NCI-H187 (cell line): ENCODE measurements at regions not wholly inside any gene's neighbourhood (a gene's known extent, or its start where the extent isn't known, plus 50 kb on each side); places are given as distances from the start of the nearest gene placed in this dataset.

ENCODE experiments used
- DNase-seq, 2 experiments: peaks; one replicate each; lab custom pipeline; 2025; lab: John Stamatoyannopoulos, UW

DNA sequence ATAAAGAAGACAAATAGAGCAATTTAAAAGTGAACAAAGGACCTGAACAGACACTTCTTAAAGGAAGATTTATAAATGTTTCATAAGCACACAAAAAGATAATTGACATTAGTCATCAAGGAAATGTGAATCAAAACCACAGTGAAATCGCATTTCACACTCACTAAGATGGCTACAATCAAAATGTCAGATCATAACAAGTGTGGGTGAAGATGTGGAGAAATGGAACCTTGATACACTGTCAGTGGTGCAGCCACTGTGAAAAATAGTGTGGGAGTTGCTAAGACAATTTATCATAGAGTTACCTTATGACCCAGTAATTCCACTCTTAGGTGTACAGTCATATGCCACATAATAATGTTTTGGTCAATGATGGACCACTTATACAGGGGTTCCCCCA lies 54.5 kb upstream of the HTR4 start:
- no peak for DNase-seq

DNA sequence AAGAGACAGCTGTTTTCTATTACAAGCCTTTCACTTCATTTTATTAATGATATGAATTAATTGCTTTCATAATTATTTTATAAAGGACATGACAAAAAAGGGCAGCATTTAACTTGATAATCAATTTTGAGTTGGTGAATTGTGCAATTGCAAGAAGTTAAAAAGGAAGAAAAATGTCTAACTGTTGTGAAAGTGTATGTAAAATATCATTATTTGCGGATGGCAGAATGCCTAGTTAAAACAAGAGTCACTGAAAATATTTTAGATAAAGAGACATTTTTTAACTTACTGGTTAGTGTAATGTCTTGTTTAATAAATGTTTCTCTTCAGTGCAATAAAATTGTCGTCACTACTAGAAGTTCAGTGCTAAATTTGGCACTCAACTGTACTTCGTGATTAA lies 57.6 kb upstream of the HTR4 start:
- DNase-seq = no peak

GRCh38 chr5:148713735-148714508 lies 59.6 kb upstream of the HTR4 start:
- DNase-seq = no peak

GRCh38 chr5:148716716-148717115 lies 62.4 kb upstream of the HTR4 start:
- no peak for DNase-seq

DNA sequence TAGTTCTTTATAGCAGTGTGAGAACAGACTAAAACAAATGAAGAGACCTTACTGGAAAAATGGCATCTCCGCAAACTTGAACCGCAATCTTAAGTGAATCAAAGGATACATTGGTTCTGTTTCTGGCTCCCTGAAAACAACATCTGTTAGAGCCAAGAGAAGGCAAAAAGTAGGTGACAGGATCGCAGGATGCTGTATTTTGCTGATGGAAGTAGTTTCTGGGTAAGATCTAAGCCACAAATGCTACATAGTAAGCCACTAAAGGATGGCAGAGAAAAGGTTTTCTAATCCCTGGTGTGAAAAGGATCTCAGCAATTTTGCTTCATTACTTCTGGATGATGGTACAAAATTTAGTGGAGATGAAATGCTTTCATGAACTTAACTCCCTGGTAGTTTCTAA lies 63.3 kb upstream of the HTR4 start:
- no peak for DNase-seq

DNA sequence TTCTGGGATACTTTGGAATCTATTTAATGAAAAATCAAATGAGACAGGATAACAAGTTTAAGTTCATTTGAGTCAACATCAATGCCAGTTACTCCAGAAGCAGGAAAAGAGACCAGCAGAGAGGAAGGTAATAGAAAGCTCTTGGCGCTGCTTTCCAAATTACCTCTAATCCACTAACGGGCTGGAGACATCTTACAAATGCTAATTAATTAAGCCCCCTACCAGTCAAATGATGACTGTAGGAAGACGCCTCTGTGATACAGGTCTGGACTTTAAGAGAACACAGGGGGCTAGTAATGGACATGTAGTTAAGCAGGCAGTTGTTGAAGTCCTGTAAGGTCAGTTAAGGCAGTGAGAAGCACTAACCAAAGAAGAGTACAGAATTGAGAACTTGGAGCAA lies 65.3 kb upstream of the HTR4 start:
- no peak for DNase-seq

DNA sequence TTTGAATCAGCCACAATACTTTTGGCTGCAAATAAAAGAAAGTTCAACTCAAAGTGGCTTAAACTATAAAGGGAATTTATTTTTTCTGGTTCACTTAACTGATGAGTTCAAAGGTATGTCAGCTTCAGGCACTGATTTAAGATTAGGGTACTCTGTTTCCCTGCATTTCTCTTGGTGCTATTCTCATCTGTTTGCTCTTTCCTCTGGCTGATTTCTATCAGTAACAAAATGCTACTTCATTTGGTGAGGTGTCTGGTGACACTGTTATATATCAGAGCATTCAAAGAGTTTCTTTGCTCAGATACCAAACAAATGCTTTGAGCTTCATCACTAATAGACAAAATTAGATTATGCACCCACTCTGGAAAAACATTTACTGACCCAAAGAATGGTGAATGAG lies 65.9 kb upstream of the HTR4 start:
- DNase-seq = no peak

DNA sequence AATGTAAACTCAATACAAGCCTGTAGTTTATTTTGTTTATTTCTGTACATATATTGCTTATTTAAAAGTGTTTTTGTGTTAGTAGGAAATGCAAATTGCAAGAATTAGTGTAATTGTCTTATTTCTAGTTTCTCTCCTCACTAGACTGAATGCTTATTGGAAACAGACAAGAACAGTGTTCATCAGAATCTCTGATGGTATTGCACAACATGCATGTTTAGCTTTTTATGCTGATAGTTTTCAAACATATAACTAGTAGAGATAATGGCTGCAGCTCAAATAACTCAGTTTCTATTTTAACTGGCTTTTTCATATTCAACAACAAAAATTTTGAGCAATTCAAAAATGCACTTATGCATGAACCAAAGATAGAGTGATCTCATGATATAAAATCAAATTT lies 68.8 kb upstream of the HTR4 start:
- DNase-seq = no peak

GRCh38 chr5:148725675-148726074 lies 71.3 kb upstream of the HTR4 start:
- DNase-seq = peak; percentile 52 to 60

DNA sequence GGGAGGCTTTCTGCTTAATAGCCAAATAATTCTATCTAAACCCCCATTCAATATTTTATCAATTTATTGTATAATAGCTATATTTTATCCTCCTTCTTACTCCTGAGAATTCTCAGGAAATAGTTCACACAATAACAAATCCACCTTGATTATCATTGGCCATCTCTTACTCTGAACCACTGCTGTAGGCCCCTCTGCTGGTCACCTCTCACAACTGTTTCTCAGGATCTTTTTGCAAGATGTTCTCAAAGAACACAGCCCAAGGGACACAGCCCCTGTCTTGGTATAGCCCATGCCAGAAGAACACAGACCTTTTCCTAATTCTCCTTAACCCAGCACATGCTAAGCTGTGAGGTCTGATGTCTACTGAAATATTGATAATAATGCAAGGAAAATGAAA lies 74.9 kb upstream of the HTR4 start:
- DNase-seq = no peak

DNA sequence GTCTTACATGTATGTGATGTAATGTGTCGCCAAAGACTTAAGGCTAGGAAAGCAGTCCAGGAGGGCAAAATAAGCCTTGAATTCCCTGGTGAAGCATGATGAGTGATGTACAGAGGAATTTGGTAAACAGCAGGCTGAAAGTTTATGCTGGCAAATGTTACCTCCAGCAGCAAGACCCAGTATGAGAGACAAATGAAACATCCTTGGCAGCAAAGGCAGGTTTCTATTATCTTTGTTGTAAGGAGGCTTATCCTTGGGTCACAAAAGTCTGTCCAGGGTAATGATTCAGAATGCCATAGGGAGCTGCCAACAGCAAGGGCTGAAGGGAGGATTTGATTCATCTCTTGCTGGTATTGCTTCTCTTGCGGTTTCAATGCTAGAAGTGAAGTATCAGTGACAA lies 75.9 kb upstream of the HTR4 start:
- peak in 1 of 2 experiments; percentile 14 for DNase-seq

DNA sequence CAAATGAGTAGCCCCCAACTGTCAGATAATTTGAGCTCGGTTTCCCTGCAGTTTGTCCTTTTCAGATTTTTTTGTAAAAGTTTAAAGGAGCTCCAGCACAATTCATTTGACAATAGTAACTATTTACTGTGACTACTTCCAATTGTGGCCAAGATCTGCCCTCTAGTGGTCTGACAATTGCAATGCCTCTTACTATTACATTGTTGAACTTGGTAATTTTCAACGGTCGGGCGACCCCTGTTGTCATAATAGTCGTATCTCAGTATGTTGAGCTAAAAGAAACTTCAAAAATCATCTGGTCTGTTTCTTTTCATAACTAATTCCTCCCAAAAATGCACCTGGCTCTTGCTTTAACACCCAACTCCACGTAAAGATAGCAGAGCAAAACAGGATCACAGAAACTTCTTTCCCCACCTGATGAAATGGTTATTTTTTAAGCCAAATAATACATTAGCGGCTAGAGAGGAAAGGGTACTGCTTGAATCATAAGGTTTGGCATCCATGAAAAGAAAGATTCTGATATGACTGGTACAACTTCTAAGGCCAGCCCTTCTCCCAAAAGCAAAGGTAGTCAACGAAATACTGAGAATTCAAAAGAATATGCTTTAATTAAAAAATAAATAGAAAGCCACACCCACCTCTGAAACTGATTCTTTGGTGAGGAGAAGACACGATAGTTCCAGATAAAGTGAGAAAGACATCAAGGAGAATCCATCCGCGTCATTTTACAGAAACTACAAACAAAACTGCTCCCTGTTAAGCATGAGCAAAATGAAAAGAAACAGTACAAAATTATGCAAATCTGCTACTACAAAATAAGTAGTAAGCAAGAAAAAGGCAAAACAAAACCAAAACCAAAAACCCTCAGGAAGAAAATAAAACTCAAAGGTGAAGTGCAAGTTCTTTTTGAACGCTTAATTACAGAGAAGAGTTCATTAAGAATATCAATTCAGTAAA lies 76.9 kb upstream of the HTR4 start:
- peak; percentile 36 to 61 for DNase-seq

DNA sequence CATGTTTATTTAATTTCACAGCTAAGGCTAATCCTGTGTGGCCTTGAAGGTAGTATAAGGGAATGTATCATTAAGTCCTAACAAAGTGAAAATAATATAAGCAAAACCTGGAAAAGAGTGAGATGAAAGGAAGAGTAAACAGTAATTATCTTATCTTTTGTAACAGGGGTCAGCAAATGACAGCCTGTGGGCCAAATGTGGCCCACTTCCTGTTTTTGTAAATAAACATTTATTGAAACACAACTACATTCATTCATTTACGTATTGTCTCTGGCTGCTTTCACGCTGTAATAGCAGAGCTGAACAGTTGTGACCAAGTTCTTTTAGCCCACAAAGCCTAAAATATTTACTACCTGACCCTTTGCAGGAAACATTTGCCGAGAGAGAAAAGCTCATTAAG lies 78.4 kb upstream of the HTR4 start:
- DNase-seq = no peak

DNA sequence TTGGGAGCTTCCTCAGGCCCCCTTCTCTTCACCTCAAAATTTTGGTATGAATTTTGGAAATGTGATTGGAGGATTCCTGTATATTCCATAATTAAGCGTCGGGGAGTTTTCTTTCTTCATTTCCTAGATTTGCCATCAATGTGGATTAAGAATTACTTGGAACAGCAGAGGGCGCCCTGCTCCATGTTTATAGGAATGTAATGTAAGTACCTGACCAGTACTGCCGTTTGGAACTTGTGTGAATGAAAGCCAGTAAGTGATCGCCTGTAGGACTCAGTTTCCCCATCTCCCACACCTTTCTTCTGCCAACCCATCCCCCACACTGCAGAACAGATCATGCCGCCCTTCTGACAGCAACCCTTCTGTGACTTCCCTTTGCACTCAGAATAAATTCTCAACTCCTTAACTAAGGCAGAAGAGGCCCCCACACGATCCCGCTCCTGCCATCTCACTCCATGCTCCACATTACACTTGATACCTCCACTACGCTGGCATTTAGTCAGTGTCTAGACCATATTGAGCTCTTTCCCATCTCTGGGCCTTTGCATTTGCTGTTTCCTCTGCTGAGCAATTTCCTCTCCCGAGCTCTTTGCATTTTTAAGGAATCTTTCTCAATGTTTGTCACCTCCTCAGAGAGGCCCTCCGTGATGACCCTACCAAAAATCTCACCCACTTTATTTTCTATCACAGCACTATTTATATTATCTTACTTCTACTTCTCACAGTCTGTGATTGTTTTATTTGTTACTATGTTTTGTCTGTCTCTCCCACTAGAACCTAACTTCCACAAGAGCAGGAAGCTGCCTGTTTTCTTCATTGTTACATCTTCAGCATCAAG lies 79.5 kb upstream of the HTR4 start:
- DNase-seq = peak; percentile 8 to 62

DNA sequence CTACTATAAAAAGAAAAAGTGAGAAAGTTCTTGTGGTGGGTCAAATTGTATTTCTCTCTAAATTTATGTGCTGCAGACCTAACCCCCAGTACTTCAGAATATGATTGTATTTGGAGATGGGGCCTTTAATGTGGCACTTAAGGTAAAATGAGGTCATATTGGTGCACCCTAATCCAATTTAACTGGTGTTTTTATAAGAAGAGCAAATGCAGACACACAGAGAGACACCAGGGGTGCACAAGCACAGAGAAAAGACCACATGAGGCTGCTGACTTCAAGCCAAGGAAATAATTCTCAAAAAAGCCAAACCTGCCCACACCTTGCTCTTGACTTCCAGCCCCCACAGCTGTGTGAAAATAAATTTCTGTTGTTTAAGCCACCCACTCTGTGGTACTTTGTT lies 80.2 kb upstream of the HTR4 start:
- DNase-seq = no peak

GRCh38 chr5:148735301-148735835 lies 81.0 kb upstream of the HTR4 start:
- DNase-seq = no peak

GRCh38 chr5:148739023-148739422 lies 84.7 kb upstream of the HTR4 start:
- no peak for DNase-seq

DNA sequence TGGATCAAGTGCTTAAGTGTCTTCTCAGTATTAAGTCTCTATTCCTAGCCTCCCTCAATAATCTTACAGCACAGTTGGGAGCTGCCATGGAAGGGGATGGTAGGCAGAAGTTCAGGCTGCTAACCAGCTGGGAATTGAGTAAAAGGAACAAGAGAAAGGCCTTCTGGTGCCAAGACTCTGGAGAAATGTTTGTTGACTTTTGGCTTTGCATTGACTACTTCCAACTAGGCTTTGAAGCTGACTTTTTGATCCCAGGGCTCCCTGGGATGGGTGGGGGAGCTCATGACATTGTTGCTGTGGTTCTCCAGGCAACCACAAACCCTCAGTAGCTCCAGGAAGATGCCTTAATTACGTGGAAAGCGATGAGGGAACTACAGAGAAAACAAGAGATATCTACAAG lies 85.2 kb upstream of the HTR4 start:
- DNase-seq = no peak

GRCh38 chr5:148740079-148740858 lies 85.9 kb upstream of the HTR4 start:
- no peak for DNase-seq

DNA sequence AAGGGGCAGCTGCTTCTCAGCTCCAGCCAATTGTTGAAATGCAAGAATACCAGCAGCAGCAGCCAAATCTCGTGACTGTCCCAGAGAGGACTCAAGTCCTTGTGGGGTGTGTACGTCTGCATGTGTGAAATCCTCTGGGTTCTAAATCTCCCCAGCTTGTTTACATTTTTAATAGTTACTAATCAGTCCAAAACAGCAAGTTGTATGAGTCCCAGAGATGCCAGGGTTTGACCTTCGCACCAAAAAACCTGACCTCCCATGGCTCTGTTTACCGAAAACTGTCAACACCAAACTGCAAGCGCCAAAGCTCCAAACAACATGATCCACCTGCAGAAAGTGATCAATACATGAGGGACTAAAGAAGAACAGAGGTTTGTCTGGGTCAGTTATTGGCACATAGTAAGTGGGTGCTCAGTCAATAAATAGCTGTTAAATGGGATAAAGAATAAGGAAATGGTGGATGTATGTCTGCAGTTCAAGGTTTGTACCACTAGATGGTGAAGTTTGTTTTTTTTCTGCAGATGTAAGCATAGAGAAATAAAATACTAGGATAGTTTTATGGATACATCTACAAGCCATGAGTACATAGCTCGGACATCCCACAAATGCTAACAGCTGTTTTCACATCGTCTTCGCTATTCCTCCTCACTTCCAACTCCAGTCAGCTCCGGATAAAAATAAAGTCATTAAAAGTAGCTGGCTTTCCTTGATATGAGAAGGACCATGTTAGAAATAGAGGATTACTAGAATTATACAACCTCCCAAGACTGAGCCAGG lies 85.3 kb upstream of the ADRB2 start:
- peak in 1 of 2 experiments; percentile 2 for DNase-seq
